GM10266 (cell line): ENCODE measurements at regions not wholly inside any gene's neighbourhood (a gene's known extent, or its start where the extent isn't known, plus 50 kb on each side); places are given as distances from the start of the nearest gene placed in this dataset.
"Not testable (repeated sequence)": the region's sequence is repeated elsewhere in the genome, so short reads cannot be mapped to it uniquely, and the experiment has no call there.

Experiments used
- DNase-seq: peaks from one replicate; pipeline ENCODE4 v3.0.0; 2012; ENCODE audit errors: extremely low spot score
- CTCF ChIP-seq: IDR thresholded peaks from 2 replicates; pipeline ENCODE4 v1.5.1; 2012; ENCODE audit warnings: mild to moderate bottlenecking, low read depth; ENCODE audit not compliant: control insufficient read depth, insufficient read depth; ENCODE audit errors: missing control alignments

- DNase-seq: no peak
- TF ChIP-seq CTCF: no peak
Observed at GRCh38 chr12:131385313-131386166, 325.4 kb upstream of the SFSWAP start.

GRCh38 chr12:131386167-131386521 is 324.7 kb upstream of the SFSWAP start:
- DNase-seq: no peak
- TF ChIP-seq CTCF: no peak

GRCh38 chr12:131386781-131387180 is 324.1 kb upstream of the SFSWAP start:
- no peak for TF ChIP-seq CTCF
- DNase-seq: no peak

GRCh38 chr12:131387281-131388163 is 323.4 kb upstream of the SFSWAP start:
- no peak for TF ChIP-seq CTCF
- no peak for DNase-seq

- not testable (repeated sequence) for DNase-seq
Observed at GRCh38 chr12:131388164-131389053, 322.5 kb upstream of the SFSWAP start.

DNA sequence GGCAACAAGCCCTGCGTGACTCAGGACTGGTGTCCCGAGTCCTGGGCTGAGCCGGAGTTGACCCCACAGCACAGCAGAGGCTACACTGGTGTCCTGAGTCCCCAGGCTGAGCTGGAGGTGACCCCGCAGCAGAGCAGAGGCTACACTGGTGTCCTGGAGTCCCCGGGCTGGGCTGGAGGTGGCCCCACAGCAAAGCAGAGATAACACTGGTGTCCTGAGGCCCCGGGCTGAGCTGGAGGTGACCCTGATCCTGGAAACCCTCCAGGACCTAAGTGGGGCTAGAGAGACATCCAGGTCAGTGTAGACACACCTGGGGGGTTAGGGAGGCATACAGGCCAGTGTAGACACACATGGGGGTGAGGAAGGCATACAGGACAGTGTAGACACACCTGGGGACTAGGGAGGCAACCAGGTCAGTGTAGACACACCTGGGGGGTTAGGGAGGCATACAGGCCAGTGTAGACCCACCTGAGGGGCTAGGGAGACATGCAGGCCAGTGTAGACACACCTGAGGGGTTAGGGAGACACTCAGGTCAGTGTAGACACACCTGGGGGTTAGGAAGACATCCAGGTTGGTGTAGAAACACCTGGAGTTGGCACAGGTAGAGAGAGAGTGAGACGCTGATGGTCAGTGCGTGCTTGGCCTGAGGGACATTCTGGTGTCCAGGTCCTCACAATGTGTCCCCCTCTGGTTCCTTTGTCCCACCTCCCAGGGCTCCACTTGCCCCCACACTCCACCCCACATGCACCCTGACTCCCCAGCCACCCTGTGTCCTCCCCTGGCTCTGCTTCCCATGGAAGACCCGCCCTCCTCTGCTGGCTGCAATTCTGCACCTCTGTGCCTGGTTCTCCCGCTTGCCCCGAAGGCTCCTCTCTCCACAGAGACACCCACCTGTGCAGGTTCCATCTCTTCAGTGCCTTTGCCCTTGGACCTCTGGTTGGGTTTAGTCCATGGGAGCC is 321.6 kb upstream of the SFSWAP start:
- no peak for TF ChIP-seq CTCF
- DNase-seq: no peak
